PFSK-1 (cell line): ENCODE measurements at regions not wholly inside any gene's neighbourhood (a gene's known extent, or its start where the extent isn't known, plus 50 kb on each side); places are given as distances from the start of the nearest gene placed in this dataset.

Experiments used
- FOXP2 ChIP-seq: optimal IDR thresholded peaks from 2 replicates; pipeline ENCODE3; 2011; ENCODE audit warnings: borderline replicate concordance, control low read depth, inconsistent platforms; ENCODE audit not compliant: insufficient read depth; ENCODE audit errors: extremely low read length, extremely low read depth
- POLR2AphosphoS5 ChIP-seq: IDR thresholded peaks from 2 replicates; pipeline ENCODE4 v1.6.1; 2012; ENCODE audit warnings: low read depth, mild to moderate bottlenecking, control low read depth, low read length, moderate library complexity
- SIN3A ChIP-seq: IDR thresholded peaks from 2 replicates; pipeline ENCODE4 v1.6.1; 2012; ENCODE audit warnings: mild to moderate bottlenecking, low read length, moderate library complexity, borderline replicate concordance; ENCODE audit not compliant: insufficient read depth
- TAF1 ChIP-seq: IDR thresholded peaks from 2 replicates; pipeline ENCODE4 v1.6.1; 2012; ENCODE audit warnings: low read length, control low read depth, borderline replicate concordance; ENCODE audit not compliant: insufficient read depth
- TF ChIP-seq, protein P1 (sequence below), 2 experiments: IDR thresholded peaks; 2 replicates each; pipeline versions ENCODE4 v1.6.1 to v1.8.0; 2011 to 2012; ENCODE audit warnings: low read depth in 2 of 2, low read length in 2 of 2, control low read depth in 1 of 2, inconsistent platforms in 1 of 2, mild to moderate bottlenecking in 1 of 2, moderate library complexity in 1 of 2; ENCODE audit not compliant: insufficient read depth in 1 of 2

DNA sequence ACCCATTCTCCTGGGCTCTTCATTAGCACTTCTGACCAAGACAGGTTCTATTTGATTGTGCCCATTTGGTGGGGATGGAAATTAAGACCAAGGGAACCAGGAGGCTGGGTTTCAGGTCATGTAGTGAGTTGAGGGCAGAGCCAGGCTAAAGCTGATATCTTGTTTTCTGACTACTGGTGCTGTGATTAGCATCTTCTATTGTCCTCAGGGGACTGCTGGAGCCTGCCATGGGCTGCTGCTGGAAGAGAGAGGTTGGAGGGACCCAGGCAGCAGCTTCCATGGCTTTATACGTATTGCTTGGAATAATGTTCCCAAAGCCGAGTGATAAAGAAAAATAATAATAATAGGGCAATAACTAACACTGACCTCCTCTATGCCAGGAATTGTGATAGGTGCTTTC, 211.4 kb upstream of the ROPN1 start:
- TF ChIP-seq TAF1 (no peak), POLR2AphosphoS5 (no peak), SIN3A (no peak), FOXP2 (no peak)
- TF ChIP-seq, protein P1, sequence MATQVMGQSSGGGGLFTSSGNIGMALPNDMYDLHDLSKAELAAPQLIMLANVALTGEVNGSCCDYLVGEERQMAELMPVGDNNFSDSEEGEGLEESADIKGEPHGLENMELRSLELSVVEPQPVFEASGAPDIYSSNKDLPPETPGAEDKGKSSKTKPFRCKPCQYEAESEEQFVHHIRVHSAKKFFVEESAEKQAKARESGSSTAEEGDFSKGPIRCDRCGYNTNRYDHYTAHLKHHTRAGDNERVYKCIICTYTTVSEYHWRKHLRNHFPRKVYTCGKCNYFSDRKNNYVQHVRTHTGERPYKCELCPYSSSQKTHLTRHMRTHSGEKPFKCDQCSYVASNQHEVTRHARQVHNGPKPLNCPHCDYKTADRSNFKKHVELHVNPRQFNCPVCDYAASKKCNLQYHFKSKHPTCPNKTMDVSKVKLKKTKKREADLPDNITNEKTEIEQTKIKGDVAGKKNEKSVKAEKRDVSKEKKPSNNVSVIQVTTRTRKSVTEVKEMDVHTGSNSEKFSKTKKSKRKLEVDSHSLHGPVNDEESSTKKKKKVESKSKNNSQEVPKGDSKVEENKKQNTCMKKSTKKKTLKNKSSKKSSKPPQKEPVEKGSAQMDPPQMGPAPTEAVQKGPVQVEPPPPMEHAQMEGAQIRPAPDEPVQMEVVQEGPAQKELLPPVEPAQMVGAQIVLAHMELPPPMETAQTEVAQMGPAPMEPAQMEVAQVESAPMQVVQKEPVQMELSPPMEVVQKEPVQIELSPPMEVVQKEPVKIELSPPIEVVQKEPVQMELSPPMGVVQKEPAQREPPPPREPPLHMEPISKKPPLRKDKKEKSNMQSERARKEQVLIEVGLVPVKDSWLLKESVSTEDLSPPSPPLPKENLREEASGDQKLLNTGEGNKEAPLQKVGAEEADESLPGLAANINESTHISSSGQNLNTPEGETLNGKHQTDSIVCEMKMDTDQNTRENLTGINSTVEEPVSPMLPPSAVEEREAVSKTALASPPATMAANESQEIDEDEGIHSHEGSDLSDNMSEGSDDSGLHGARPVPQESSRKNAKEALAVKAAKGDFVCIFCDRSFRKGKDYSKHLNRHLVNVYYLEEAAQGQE (IDR thresholded peaks at IDR 0.05; ENCODE audit: insufficient read depth in 1 of 2, low read depth in 2 of 2, low read length in 2 of 2): no peak

DNA sequence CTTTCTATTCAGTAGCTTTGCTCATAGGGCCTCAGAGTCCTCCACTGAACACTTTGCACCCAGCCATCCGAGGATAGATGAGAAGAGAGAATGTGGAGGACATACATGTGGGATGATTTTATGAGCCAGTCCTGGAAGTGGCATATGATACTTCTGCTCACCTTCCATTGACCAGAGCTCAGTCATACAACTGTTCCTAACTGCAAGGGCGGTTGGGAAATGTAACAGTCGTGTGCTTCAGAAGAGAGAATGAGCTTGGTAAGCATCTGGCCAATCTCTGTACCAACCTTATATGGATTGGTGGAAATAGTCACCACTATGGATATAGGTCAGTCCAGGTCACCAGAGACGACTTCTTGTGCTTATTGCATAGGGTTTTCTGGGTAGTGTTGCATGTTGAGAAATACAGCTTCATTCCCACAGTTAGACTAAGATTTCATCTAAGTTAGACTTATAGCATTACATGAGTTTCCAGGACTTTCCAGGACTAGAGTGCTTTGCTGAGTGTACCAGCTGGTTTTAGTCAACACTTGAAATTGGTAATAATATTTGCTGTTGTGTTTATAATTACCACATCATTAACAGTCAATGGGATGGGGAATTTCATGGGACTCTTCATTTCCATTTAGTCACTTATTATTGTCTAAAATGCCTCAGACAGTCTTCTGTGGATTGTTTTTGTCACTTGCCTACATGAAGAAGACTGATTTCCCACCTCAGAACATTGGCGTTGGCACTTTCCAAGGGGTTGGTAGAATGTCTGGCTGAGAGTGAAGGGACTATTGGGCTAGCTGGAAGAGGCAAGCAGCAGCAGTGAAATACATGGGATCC, 214.5 kb upstream of the ROPN1 start:
- TF ChIP-seq, protein P1 (IDR thresholded peaks at IDR 0.05; ENCODE audit: insufficient read depth in 1 of 2, low read depth in 2 of 2, low read length in 2 of 2): no peak
- TF ChIP-seq SIN3A (no peak), TAF1 (no peak), POLR2AphosphoS5 (no peak), FOXP2 (no peak)

DNA sequence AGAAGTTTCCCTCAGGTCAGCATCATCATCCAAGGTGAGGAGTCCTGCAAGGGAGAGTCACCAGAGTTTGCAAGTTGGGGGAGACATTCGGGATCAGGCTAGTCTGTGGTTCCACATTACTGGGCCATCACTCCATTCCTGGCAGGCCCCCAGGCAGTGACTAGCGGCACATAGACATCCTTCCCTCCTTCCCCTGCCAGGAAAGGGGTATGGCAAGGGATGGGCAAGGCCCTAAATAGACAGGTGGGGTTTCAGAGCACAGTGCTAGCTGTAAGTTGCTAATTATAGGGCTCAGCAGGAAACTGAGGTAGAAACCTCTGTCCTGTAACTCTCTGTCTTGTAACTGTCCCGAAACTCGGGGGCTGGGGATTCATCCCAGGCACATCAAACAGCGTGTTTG, 215.2 kb upstream of the ROPN1 start:
- TF ChIP-seq POLR2AphosphoS5 (no peak), FOXP2 (no peak), SIN3A (no peak), TAF1 (no peak)
- TF ChIP-seq, protein P1 (IDR thresholded peaks at IDR 0.05; ENCODE audit: insufficient read depth in 1 of 2, low read depth in 2 of 2, low read length in 2 of 2): no peak

DNA sequence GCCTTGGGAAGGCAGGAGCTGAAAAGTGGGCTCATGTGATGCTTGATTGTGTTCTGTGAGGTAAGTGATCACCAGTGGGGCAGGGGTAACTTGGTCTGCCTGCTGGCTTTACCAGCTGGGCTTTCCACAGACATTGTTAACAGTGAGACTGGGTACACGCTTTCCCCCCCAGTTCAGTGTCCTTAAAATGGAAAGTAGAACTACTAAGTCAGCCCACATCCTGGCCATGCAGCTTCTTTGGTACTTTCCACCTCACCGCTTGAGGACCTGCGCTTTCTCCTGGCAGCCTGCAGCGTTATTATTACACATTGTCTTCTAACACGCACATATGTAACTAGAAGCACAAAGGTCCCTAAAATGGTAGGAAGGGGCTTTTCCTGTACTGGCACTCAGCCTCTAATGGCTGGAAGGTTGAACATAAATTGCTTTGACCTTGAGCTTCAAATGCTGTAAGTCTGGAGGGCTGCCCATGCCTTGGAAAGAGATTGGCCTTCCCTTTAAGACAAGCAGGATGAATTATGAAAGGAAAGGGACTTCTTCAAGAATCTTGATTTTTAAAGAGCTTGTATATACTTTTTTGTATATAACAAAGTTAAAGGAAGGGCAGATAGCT, 216.1 kb upstream of the ROPN1 start:
- TF ChIP-seq POLR2AphosphoS5: no peak
- TF ChIP-seq FOXP2: no peak
- TF ChIP-seq TAF1: no peak
- TF ChIP-seq, protein P1 (IDR thresholded peaks at IDR 0.05; ENCODE audit: insufficient read depth in 1 of 2, low read depth in 2 of 2, low read length in 2 of 2): no peak
- no peak for TF ChIP-seq SIN3A
